GM21381 (cell line): ENCODE measurements at regions not wholly inside any gene's neighbourhood (a gene's known extent, or its start where the extent isn't known, plus 50 kb on each side); places are given as distances from the start of the nearest gene placed in this dataset.
"Not testable (repeated sequence)": the region's sequence is repeated elsewhere in the genome, so short reads cannot be mapped to it uniquely, and the experiment has no call there.

Experiments used
- ATAC-seq: cut with Tn5 transposase; IDR thresholded peaks from one replicate; pipeline ENCODE4 v1.9.1; 2021; ENCODE audit warnings: mild to moderate bottlenecking, moderate library complexity; ENCODE audit not compliant: unreplicated experiment

- peak; percentile 83 for ATAC-seq
Observed at GRCh38 chr15:32536507-32537172, 56.6 kb upstream of the GOLGA8N start.

GRCh38 chr15:32536057-32536493 lies 57.2 kb upstream of the GOLGA8N start:
- peak; percentile 39 for ATAC-seq

DNA sequence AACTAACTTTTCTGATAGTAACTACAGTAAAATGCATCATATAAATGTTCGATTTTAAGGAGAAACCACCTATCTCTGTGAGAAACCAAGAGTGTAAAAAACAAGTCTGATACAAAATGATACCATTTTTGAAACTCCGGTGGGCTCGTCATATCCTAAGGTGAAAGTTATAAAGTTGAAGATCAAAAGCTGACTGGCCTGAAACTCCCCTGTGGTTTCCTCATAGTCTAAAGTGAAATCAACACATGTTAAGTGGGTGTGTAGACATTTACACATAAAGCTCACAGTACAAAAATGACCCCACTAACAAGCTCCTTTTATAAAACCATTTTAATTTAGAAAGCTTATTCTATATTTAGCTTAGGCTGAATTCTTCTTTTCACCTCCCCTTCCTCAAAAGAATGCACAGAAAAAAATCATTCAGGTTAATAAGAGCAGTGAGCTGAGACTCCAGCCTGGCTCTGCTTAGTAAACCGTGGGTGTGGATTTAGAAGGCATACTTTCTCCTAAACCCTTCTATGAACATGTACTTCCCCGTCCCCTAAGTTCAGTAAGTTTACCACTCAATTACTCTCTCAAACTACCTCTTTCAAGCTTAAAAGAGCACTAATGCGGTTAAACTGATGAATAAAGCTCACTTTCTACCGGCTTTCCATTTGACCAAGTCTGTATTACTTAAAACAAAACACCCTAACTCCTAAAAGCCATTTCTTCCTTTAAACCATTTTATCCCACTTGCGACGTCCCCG lies 57.9 kb upstream of the GOLGA8N start:
- ATAC-seq, result not testable (repeated sequence)

- not testable (repeated sequence) for ATAC-seq
Observed at GRCh38 chr15:32522900-32523299, 67.5 kb upstream of the GOLGA8O start.

DNA sequence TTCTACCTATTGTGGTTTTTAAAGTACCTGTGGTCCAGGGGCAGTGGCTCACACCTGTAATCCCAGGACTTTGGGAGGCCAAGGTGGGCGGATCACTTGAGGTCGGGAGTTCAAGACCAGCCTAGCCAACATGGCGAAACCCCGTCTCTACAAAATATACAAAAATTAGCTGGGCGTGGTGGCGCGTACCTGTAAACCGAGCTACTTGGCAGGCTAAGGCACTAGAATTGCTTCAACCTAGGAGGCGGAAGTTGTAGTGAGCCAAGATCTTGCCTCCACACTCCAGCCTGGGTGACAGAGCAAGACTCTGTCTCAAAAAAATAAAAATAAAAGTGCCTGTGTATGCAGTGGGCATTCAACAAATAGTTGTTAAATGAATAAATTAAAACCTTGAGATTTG lies 67.0 kb upstream of the GOLGA8O start:
- not testable (repeated sequence) for ATAC-seq

DNA sequence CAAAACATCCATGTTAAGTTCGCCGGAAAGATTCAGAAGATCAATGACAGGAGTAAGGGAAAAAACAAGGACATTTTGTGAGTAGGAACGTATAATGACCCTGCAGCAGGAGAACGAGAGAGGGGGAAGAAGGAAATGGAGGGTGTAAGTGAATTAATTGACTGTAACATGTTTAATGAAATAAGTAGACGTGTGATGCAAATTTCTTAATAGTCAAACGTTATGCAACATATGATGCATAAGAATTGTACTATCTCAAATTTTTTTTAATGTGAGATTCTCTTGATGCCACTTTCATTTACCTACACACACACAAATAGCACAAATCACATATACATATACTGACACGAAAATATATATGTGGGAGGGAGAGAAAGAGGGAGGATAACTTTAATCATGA lies 63.5 kb upstream of the GOLGA8O start:
- not testable (repeated sequence) for ATAC-seq

GRCh38 chr15:32518013-32518412 lies 62.6 kb upstream of the GOLGA8O start:
- ATAC-seq, result not testable (repeated sequence)

DNA sequence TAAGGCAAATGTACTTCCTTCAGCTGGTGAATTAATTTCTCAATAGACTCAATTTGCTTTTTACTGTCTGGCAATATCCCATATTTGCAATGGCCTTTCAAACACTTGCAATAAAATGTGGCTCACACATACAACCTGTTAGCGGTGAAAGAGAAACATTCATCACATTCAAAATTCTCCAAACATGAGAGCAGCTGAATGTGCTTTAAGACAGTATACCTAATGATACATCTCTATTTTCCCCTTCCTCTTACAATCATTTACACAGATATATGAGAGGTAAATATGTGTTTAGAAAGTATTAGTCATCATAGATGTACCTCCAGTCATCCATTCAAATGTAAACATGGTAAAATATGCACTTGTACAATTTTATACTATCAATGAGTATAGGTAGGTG lies 61.5 kb upstream of the GOLGA8O start:
- not testable (repeated sequence) for ATAC-seq

GRCh38 chr15:32513378-32513777 lies 57.9 kb upstream of the GOLGA8O start:
- ATAC-seq, result not testable (repeated sequence)

GRCh38 chr15:32510027-32510426 lies 54.6 kb upstream of the GOLGA8O start:
- ATAC-seq, result not testable (repeated sequence)

- ATAC-seq, result not testable (repeated sequence)
Observed at GRCh38 chr15:32508081-32508480, 52.6 kb upstream of the GOLGA8O start.

DNA sequence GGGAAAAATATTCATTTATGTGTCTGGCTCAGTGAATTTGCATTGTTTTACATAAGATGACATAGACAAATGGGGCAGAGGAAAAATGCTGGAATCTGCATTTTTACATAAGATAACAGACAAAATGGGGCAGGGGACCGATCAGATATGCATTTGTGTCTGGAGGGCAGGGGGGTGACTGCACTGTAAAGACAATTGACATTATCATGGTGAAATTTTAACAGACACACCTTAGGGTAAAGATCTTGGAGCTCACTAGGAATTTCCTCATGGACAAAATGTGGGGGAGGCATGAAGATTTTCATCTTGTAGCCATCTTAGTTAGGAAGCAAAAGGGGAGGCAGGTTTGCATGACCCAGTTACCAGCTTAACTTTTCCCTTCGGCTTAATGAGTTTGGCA lies 51.4 kb upstream of the GOLGA8O start:
- ATAC-seq, result not testable (repeated sequence)

DNA sequence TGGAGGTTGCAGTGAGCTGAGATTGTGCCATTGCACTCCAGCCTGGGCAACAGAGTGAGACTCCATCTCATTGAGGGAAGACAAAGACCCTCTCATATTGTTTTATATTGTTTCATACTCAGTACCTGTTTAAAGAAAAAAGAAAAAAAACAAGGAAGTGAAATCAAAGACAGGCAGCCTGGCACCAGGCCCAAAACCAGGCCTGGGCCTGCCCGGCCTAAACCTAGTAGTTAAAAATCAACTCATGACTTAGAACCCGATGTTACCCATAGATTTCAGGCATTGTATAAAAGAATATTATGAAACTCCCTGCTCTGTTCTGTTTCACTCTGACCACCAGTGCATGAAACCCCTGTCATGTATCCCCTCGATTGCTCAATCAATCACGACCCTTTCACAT lies 50.2 kb upstream of the GOLGA8O start:
- ATAC-seq, result not testable (repeated sequence)
